HK-2 (cell line): ENCODE measurements at regions not wholly inside any gene's neighbourhood (a gene's known extent, or its start where the extent isn't known, plus 50 kb on each side); places are given as distances from the start of the nearest gene placed in this dataset.

ENCODE experiments used
- DNase-seq: peaks from one replicate; pipeline ENCODE4 v3.0.0-alpha.2; 2018; ENCODE audit not compliant: unreplicated experiment

DNA sequence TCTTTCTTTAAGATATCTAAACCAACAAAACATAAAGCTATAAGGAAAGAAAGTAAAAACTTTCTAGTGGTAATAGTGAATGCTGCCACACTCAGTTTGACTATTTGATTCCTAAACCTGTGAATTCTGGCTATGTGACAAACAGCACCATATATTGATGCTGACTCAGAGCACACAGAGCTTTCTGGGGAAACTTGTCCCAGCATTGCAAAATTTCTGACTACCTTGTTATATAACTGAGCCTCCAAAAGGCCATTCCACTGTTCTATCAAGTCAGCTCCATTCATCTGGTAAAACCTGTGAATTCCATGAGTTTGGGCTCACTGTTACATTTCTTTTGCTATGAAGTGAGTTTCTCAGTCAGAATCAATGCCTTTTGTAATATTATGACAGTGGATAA, 1229.7 kb downstream of the PCDH18 start:
- no peak for DNase-seq

DNA sequence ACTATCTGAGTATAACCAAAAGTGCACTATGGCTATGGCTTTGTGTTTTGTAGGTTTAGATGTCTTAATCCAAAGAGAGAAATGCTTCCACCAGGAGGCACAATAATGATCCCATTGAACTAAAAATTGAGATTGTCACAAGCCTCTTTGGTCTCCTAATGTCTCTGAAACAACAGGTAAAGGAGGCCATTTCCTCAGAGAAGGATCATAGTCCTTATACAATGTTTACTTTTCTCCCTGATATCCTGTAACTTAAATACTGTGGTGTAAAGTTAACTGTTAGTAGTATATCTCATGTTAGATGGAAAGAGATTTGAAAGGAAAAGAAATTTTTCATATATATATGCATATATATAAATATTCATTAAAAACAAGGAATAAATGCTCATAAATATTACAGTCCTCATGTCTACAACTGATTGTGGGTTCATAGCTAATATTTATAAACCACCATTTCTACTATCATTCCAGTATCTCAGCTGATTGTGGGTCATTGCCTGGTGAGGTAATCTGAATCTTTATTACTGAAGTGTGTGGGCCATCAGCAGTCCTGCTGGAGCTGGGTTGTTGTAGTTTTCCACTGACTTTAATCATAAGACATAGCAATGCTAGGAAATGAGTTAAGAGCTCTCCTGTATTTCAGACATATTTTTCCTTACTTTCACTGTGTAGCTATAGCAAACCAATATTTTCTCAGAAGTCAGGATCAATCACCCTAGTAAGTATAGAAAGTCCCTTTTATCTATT, 1230.4 kb downstream of the PCDH18 start:
- no peak for DNase-seq

DNA sequence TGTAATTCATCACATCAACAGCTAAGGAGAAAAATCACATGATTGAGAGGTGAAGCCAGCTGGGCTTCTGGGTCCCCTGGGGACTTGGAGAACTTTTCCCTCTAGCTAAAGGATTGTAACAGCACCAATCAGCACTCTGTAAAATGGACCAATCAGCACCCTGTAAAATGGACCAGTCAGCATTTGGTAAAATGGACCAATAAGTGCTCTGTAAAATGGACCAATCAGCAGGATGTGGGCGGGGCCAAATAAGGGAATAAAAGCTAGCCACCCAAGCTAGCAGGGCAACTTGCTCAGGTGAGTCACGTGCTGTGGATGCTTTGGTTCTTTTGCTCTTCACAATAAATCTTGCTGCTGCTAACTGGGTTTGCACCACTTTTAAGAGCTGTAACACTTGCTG, 1248.3 kb downstream of the PCDH18 start:
- no peak for DNase-seq

DNA sequence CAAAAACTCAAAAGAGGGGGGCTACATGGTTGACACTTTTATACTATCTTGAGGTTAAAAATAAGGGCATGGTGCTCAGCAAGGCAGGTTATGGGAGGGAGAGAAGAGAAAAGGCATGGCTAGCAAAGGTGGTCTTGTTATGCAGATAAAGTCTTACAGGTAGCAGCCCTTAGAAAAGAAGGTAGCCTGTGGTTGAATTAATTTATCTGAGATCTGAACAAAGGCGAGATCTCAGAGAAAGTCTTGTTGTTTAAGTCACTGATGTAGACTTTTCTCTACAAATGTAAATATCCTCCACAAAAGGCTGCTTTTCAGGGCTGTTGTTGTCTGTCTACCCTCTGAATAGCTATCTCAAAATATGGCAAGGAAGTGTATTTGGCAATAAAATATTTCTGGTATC, 1250.4 kb downstream of the PCDH18 start:
- no peak for DNase-seq

DNA sequence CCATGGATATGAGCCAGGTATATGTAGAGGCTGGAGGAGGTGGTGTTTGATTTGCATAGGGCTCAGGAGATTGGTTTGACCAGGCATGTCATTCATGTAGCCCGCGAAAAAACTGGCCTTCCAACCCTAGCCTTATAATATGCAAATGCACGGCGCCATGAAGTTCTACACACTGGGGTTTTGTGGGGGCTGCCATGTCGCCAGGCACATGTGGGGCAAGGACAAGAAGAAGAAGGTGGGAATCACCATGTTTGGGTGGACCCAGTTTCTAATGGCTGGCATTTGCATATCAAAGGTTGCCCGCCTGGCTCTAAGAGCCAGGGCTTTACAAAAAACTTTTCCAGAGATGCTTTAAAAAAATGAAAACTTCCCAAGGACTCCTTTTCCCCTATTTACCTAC, 1251.0 kb downstream of the PCDH18 start:
- no peak for DNase-seq

DNA sequence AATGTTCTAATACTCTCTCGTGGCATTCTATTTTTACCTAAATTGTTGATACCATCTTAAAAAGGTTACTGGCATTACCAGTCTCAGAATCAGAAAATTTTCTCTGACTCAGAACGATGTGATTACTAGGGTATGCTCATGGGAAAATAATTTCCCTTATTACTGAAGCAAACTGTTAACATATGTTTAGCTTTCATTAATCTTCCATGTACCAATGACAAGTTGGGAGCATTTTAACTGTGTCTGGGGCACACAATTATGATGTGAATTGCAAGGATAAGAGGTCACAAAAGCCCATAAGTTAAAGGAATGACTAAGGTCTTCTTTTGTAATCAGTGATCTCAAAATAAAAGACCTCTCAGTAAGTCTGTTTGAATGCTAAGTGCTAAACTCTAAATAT, 1254.6 kb downstream of the PCDH18 start:
- no peak for DNase-seq

DNA sequence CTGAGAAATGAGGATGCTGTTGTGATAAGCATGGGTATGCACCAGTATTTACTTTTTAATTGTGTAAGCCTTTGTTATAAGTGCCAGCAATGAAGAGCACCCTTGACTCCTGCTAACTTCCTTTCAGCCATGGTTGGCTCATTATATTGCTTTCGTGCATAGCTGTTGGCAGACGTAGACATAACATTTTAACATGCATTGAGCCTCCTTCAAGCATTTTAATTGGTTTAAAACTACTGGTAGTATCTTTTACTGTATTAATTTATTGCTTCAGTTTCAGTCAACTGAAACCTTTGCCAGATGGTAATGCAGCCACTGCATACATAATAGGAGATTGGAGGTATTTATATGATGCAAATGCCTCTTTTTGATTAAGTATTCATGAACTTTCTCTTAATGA, 1285.4 kb downstream of the PCDH18 start:
- DNase-seq, result no peak

DNA sequence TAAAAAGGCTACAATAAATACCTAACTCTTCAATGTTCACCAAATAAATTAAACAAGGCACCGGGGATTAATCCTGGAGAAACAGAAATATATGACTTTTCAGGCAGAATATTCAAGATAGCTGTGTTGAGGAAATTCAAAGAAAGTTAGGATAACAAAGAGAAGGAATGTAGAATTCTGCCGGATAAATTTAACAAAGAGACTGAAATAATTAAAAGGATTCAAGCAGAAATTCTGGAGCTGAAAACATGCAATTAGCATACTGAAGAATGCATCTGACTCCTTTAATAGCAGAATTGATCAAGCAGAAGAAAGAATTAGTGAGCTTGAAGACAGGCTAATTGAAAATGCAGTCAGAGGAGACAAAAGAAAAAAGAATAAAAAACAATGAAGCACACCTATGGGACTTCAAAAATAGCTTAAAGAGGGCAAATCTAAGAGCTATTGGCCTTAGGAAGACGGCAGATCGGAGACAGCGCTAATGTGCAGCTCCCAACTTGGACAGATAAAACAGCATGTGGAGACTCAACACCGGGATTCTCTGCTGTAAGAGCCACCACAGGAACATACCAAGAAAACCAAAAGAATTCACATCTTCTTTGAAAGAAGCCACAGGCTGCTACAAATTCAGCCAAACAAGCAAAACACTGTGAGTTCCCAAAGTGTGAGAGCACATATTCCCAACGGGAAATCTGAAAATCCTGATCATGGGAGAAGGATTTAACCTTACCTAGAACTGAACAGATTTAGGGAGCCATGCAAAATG, 1290.9 kb downstream of the PCDH18 start:
- DNase-seq, result no peak

DNA sequence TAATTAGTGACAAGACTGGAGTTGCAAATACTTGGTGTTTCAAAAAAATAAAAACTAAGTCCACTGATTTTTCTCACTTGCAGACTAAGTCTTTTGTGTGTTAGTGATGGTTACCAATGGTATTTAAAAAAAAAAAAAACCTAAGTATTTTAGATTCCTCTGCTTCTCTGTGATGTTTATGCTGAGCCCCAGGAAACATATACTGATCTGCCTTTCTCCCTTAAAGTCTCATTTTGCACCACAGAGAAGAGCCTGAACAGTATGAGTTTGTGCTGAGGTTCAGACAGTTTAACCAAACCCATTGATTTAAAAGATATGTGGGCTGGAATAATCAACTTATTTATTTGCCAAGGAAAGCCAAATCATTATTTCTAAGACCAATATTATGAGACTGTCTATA, 1305.0 kb downstream of the PCDH18 start:
- no peak for DNase-seq

DNA sequence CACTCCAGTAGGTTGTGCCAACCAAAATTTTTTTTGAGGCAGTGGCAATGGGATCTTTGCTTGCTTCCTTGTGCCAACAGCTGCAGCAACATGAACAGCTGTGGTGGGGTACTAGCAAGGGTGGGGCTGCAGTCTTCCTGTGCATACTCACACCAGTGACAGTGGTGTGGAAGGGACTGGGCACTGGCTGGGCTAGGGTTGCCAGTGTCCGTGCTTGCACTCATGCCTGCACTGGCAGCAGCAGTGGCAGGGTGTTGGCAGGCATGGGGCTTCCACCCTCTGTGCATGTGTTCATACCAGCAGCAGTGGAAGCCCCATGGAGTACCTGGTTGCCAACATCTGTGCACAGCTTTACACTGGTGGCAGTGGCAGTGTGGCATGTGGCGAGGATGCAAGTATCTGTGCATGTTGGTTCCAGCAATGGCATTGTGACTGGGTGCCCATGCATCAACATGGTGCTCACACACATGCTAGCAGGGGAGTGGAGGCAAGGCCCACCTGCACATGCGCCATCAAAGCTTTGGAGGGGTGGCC, 1312.6 kb downstream of the PCDH18 start:
- no peak for DNase-seq

DNA sequence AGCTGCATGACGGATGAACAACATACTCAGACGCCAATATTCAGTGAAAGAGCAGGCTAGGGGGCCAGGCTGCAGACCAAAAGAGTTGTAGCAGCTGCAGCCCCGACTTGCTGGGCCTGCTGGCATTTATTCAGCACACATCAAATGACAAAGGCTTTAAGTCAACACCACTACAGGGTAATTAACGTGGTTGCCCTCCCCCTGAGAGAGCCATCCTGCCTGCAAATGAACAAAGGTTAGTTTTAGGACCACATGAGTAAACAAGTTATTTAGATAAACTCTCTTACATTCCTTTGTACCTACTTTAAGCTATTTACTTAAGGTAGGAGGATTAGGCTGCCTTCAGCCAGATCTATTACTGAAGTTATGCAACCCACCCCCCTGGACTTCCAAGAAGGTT, 1329.1 kb downstream of the PCDH18 start:
- DNase-seq, result no peak

DNA sequence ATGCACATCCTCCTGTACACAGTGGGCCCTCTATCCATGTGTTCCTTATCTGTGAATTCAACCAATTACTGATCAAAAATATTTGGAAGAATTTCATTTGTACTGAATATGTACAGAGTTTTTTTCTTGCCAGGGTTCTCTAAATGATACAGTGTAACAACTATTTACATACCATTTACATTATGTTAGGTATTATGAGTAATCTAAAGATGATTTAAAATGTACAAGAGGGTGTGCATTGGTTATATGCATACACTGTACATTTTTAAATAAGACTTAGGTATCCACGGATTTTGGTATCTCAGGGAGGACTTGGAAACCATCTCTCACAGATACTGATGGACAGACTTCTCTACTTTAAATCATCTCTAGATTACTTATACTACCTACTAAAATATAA, 1333.9 kb downstream of the PCDH18 start:
- DNase-seq, result no peak

DNA sequence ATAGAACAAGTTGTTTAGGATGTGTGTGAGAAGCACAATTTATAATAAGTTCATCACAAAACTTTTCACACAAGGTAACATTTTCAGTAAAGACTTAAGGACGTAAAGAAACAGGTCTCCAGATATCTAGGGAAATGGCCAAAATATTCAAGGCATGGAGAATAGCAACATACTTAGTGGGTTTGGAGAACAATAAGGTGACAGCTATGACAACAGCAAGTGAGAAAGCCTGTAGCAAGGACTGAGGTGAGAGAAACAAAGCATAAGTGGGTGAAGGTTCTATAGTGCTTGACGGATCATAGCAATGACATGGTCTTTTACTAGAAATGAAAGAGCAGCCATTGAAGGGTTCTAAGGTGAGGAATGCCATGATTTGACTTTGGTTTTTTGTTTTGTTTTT, 1337.3 kb downstream of the PCDH18 start:
- no peak for DNase-seq

DNA sequence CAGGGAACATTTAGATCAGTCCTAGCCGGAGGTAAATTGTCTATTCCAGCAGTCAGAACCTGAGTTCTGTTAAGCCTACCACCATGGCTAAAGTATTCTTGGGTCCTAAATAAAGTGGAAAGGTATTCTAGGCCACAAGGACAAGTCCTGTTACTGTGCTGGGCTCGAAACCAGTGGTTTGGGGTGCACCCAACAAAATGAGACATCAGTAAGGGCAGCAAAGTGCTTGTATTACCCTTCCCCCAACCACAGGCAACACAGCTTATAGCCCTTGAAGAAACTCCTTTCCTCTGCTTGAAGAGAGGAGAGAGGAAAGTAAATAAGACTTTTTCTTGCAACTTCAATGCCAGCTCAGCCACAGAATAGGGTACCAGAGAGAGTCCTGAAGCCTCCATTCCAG, 1345.6 kb downstream of the PCDH18 start:
- DNase-seq, result no peak

DNA sequence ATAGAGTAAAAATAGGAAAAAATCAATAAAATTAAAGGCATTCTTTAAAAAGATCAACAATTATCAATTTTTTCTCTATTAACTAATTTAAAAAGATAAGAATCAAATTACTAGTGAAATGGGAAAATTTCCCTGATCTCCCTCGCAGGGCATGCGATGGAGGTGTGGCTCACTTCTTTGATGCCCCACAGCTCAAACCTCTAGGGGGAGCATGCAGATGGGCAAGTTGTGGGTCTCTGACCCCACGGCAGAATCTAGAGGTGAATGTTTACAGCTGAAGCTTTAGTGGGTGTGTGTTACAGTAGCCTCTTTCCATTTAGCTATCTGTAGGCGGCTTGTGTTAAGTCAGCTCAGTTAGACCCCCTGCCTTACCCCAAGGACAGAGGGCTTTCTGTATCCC, 1348.8 kb downstream of the PCDH18 start:
- no peak for DNase-seq

DNA sequence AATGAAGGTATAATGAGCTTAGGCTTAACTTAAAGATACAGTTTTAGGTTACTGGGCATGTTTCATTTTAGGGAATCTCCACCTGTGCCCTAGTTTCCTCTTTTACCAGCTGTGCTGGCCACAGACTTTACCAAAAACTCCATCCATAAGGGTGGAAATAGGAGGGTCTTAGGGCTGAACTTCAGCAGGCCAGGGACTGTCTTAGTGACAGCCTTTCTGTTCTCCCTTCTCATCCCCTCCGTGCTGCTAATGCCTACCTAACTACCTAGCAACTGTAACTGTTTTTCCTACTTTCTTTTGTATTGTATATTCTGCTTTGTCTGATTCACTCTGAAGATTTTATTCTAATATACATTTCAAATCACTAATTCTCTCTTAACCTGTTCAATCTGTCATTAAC, 1375.3 kb downstream of the PCDH18 start:
- DNase-seq, result no peak

DNA sequence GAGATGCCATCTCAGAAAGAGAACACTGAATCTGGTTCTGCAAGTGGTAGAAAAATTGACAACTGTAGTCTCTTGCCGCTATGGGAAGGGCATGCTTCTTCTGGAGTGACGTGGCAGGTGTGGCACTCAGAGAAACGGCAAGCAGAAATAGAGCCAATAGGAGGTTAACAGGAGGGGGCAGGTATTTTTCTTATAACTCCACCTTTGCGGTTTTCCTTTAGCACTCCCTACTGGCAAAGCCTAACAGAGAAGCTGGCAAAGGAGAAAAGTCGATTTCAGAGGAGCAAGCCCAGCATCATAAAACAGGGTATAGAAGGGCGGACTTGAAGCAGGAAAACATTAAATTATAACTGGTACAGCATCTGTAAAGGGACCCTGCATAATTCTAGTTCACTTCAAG, 1382.2 kb downstream of the PCDH18 start:
- DNase-seq, result no peak

DNA sequence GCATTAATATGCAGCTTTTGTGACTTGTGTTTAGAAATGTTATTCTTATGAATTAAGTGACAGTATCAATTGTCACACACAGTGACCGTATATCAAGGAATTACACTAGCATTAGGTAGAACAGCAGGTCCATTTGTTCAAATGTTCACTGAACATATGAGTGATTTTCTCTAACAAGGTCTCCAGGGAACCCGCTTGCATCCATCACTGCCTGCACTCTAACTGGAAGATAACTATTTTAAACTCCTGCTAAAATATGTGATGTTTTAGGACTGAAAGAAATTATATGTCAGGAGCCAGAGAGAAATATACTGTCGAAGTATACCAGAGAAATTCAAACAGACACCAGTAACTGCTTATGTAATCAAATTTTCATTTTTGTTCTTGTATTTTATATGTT, 1395.7 kb downstream of the PCDH18 start:
- no peak for DNase-seq

DNA sequence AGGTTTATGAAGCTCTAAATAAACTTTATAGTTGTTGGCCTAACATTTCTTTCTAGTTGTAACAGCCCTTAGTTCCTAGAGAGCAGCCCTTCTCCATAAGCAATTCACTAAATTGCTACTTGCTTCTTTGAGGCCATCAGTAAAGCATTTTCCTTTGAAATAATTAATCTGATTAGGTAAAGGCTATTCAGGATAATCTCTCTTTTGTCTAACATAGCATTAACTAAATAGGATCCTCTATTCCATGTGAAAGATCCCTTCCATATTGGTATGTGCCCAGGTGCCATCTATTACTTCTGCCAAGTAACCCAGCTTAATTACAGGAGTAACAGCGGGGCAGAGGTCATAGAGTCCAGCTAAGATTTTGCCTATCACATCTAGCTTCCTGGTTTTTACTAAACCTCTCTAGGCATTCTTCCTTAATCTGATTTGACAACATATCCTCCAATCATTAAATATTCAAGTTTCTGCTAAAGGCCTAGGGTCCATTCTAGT, 1408.0 kb downstream of the PCDH18 start:
- no peak for DNase-seq

DNA sequence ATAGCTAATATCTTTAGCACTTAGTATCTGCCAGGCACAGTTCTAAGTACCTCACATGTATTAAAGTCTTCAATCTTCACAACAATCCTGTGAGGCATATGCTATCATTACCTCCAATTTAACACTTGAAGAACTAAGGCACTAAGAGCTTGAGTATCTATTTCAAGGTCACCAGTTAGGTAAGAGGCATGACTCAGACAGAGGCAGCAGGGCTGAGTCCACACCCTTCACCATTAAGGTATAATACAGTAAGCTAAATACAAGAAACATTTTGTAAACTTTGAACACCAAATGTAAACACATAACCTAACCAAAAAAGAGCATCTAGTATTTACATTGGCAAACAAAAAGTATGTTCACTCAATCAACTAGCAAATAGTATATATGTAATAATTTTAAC, 1410.9 kb downstream of the PCDH18 start:
- no peak for DNase-seq

DNA sequence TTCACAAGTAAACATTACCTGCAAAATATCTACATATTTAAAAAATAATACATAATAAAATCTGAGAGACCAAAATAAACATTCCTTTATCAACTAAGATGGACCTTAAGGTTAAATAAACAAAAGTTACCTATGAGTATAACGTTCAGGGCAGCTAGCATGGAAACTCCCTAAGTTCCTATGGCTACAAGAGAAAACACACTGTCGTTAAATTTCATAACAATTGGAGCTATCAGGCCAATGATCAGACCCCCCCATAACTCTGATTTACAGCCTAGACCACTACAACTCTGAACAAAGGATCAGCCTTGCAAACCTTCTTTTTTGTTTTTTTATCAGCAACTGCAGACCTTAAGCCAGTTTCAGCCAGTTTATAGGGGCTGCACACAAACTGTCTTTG, 1418.4 kb downstream of the PCDH18 start:
- DNase-seq, result no peak

DNA sequence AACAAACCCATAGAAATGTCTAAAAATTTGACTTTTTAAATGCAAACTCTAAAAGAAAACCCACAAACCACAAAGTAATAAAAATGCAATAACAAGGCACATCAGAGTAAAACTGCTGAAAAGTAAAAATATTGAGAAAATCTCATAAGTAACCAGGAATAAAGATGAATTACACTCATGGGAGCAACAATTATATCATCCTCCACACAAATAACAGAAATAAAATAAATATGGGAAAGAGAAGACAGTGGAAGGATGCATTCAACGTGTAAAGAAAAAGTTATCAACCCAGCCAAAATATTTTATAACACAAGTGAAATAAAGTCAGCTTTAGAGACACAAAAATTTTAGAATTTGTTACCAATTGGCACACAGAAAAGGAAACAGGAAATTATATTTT, 1420.2 kb downstream of the PCDH18 start:
- no peak for DNase-seq

DNA sequence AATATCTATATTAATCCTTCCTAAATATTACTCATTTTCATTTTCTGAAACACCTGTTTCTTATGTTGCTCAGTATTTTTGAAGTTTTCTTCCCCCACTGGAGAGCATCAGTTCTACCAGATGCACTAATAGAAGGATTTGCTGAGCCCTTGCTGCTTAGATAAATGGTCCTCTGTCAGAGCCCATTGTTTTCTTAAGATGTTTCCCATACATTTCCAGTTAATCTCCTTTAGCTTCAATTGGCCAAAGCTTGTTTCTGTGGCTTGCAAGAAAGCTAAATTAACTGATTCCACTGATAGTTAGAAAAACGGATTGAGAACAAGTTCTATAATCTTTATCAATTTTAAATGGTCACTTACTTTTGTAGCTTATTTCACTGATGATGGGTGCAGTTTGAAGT, 1425.5 kb downstream of the PCDH18 start:
- no peak for DNase-seq
